NCI-H1417 treated with DMSO at 0.1 percent for 48 hours (cell line): ENCODE measurements at regions not wholly inside any gene's neighbourhood (a gene's known extent, or its start where the extent isn't known, plus 50 kb on each side); places are given as distances from the start of the nearest gene placed in this dataset.
"Not testable (repeated sequence)": the region's sequence is repeated elsewhere in the genome, so short reads cannot be mapped to it uniquely, and the experiment has no call there.

Experiments used
- DNase-seq: peaks from one replicate; lab custom pipeline; 2025; lab: John Stamatoyannopoulos, UW

- DNase-seq: no peak
These were observed 85.2 kb upstream of the NCOR2 start for GRCh38 chr12:124652661-124653060.

GRCh38 chr12:124651516-124652273, 84.3 kb upstream of the NCOR2 start:
- DNase-seq: no peak

- no peak for DNase-seq
These were observed 83.5 kb upstream of the NCOR2 start for GRCh38 chr12:124650912-124651311.

GRCh38 chr12:124648710-124649384, 81.4 kb upstream of the NCOR2 start:
- DNase-seq: no peak

GRCh38 chr12:124647316-124647715, 79.9 kb upstream of the NCOR2 start:
- DNase-seq: no peak

- DNase-seq: no peak
These were observed 79.2 kb upstream of the NCOR2 start for GRCh38 chr12:124646385-124647230.

- DNase-seq: no peak
These were observed 78.3 kb upstream of the NCOR2 start for GRCh38 chr12:124645530-124646244.

GRCh38 chr12:124643768-124644167, 76.4 kb upstream of the NCOR2 start:
- not testable (repeated sequence) for DNase-seq

- DNase-seq: no peak
These were observed 74.7 kb upstream of the NCOR2 start for GRCh38 chr12:124642105-124642504.

- DNase-seq: no peak
These were observed 74.2 kb upstream of the NCOR2 start for GRCh38 chr12:124641591-124641990.

GRCh38 chr12:124640056-124640455, 72.6 kb upstream of the NCOR2 start:
- no peak for DNase-seq

GRCh38 chr12:124639122-124639806, 71.9 kb upstream of the NCOR2 start:
- DNase-seq: no peak

GRCh38 chr12:124637581-124637981, 70.2 kb upstream of the NCOR2 start:
- no peak for DNase-seq

GRCh38 chr12:124637163-124637562, 69.8 kb upstream of the NCOR2 start:
- DNase-seq: no peak

- no peak for DNase-seq
These were observed 68.9 kb upstream of the NCOR2 start for GRCh38 chr12:124636138-124636978.

- DNase-seq: no peak
These were observed 67.9 kb upstream of the NCOR2 start for GRCh38 chr12:124635316-124635715.

GRCh38 chr12:124633365-124634362, 66.3 kb upstream of the NCOR2 start:
- no peak for DNase-seq

- DNase-seq: no peak
These were observed 65.1 kb upstream of the NCOR2 start for GRCh38 chr12:124632519-124632984.

- DNase-seq: no peak
These were observed 64.4 kb upstream of the NCOR2 start for GRCh38 chr12:124631681-124632256.
